Cardiac muscle cell (in vitro differentiated cells and primary cell): ENCODE measurements at regions not wholly inside any gene's neighbourhood (a gene's known extent, or its start where the extent isn't known, plus 50 kb on each side); places are given as distances from the start of the nearest gene placed in this dataset.
"Not testable (repeated sequence)": the region's sequence is repeated elsewhere in the genome, so short reads cannot be mapped to it uniquely, and the experiment has no call there.

ENCODE experiments used
- DNase-seq, 2 donors: peaks; one replicate each; pipeline versions ENCODE4 v3.0.0 to v3.0.0-alpha.2; 2010 to 2017; ENCODE audit warnings: low read depth in 1 of 2, low spot score in 1 of 2
- H3K27ac ChIP-seq: fragments of 200-600 bp; sonication (generic); 2 replicates; pipeline ENCODE4 v1.5.1; 2016
- H3K27me3 ChIP-seq: fragments of 200-600 bp; sonication (generic); 2 replicates; pipeline ENCODE4 v1.6.0; 2016; ENCODE audit warnings: control low read depth
- H3K36me3 ChIP-seq: fragments of 200-600 bp; sonication (generic); 2 replicates; pipeline ENCODE4 v1.5.1; 2016; ENCODE audit warnings: control low read depth
- H3K4me1 ChIP-seq: fragments of 200-600 bp; sonication (generic); 2 replicates; pipeline ENCODE4 v1.8.1; 2017; ENCODE audit warnings: low read depth, mild to moderate bottlenecking, mixed run types
- H3K4me3 ChIP-seq: fragments of 200-600 bp; sonication (generic); 2 replicates; pipeline ENCODE4 v1.5.1; 2016; ENCODE audit warnings: mild to moderate bottlenecking
- H3K9me3 ChIP-seq: fragments of 200-600 bp; sonication (generic); 2 replicates; pipeline ENCODE4 v1.5.1; 2017; ENCODE audit warnings: low read depth, mild to moderate bottlenecking, control low read depth
- TF ChIP-seq, protein P1 (sequence below): IDR thresholded peaks from 2 replicates; pipeline ENCODE4 v1.5.1; 2012; ENCODE audit warnings: low read depth, mild to moderate bottlenecking, low read length

DNA sequence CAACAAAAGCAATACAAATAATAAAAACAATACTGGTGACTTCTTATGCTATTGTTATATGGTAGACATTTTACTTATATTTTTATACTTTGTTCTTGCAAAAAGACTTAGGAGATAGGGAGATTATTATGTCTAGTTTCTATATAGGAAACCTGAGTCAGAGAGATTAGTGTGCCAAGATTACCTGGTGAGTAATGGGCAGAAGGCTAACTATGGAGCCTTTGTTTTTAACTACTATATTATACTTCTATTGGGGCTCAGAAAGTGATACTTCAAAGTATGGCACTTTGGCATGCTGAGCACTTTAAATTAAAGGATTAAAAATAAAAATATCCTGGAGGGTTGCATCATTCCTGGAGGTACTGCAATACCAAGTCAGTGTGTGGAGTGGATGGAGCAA, 117.5 kb upstream of the CLINT1 start:
- Histone ChIP-seq H3K9me3 (no peaks in the 10 kb centered on the region), H3K36me3 (no peaks in the 10 kb centered on the region), H3K4me1 (no peaks in the 10 kb centered on the region), H3K27ac (no peak overlapping the region), H3K27me3 (no peaks in the 10 kb centered on the region), H3K4me3 (no peak overlapping the region)
- no peak for DNase-seq
- TF ChIP-seq, protein P1, sequence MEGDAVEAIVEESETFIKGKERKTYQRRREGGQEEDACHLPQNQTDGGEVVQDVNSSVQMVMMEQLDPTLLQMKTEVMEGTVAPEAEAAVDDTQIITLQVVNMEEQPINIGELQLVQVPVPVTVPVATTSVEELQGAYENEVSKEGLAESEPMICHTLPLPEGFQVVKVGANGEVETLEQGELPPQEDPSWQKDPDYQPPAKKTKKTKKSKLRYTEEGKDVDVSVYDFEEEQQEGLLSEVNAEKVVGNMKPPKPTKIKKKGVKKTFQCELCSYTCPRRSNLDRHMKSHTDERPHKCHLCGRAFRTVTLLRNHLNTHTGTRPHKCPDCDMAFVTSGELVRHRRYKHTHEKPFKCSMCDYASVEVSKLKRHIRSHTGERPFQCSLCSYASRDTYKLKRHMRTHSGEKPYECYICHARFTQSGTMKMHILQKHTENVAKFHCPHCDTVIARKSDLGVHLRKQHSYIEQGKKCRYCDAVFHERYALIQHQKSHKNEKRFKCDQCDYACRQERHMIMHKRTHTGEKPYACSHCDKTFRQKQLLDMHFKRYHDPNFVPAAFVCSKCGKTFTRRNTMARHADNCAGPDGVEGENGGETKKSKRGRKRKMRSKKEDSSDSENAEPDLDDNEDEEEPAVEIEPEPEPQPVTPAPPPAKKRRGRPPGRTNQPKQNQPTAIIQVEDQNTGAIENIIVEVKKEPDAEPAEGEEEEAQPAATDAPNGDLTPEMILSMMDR = no peak

DNA sequence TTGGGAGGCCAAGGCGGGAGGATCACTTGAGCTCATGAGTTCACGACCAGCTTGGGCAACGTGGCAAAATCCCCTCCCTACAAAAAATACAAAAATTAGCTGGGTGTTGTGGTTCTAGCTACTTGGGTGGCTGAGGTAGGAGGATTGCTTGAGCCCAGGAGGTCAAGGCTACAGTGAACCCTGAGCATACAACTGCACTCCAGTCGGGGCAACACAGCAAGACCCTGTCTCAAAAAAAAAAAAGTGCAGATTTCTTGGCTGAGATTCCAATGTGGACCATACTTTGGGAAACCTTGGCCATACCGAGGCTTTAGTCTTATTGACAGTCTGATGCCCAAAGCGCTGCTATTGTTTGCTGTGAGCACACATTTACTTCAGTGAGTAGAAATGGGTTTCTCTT, 113.6 kb upstream of the CLINT1 start:
- H3K36me3 ChIP-seq = no peaks in the 10 kb centered on the region
- no peaks in the 10 kb centered on the region for H3K27me3 ChIP-seq
- DNase-seq = no peak
- no peaks in the 10 kb centered on the region for H3K4me1 ChIP-seq
- no peaks in the 10 kb centered on the region for H3K9me3 ChIP-seq
- no peak overlapping the region for H3K27ac ChIP-seq
- H3K4me3 ChIP-seq = no peak overlapping the region
- TF ChIP-seq, protein P1 = no peak

DNA sequence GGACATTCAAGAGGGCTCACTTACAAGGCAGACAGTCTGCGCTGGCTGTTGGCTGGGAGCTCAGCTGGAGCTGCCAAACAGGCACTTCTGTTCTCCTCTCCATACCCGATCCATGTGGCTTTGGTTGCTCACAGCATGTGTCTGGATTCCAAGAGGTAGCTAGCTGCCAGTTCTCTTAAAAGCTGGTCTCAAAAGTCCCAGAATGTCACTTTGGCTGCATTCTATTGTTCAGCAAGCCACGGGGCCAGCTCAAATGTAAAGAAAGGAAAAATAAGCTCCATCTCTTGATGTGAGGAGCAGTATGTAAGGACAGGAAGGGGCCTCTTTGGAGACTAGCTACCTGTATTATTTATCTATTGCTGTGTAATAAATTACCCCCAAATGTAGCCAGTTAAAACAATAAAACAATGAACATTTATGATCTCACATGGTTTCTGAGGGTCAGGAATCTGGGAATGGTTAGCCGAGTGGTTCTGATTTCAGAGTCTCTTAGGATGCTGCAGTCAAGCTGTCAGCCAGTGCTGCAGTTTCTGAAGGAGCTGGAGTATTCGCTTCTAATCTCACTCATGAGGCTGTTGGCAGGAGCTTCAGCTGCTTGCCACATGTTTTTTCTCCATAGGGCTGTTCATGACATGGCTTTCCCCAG, 112.7 kb upstream of the CLINT1 start:
- no peaks in the 10 kb centered on the region for H3K9me3 ChIP-seq
- H3K27me3 ChIP-seq = no peaks in the 10 kb centered on the region
- TF ChIP-seq, protein P1 = no peak
- no peak overlapping the region for H3K27ac ChIP-seq
- no peaks in the 10 kb centered on the region for H3K36me3 ChIP-seq
- no peaks in the 10 kb centered on the region for H3K4me1 ChIP-seq
- DNase-seq = peak; percentile 25 to 45
- H3K4me3 ChIP-seq = no peak overlapping the region

DNA sequence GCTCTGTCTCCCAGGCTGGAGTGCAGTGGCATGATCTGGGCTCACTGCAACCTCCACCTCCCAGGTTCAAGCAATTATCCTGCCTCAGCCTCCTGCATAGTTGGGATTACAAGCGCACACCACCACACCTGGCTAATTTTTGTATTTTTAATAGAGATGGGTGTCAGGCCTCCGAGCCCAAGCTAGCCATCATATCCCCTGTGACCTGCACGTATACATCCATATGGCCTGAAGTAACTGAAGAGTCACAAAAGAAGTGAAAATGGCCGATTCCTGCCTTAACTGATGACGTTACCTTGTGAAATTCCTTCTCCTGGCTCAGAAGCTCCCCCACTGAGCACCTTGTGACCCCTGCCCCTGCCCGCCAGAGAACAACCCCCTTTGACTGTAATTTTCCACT, 109.6 kb upstream of the CLINT1 start:
- not testable (repeated sequence) for H3K4me3 ChIP-seq, H3K27ac ChIP-seq, H3K36me3 ChIP-seq, H3K4me1 ChIP-seq, DNase-seq, H3K27me3 ChIP-seq, H3K9me3 ChIP-seq

DNA sequence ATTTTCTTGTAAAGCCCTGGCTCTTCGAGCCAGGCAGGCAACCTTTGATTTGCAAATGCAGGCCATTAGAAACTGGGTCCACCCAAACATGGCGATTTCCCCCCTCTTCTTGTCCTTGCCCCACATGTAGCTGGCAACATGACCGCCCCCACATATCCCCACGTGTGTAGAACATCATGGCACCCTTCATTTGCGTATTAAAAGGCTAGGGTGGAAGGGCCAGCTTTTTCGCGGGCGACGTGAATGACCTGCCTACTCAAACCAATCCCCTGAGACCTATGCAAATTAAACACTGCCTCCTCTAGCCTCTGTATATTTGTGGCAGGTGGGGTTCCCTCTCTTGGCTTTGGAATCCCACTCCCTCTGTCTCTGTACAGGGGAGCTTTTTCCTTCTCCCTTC, 107.0 kb upstream of the CLINT1 start:
- TF ChIP-seq, protein P1 = no peak
- no peaks in the 10 kb centered on the region for H3K4me1 ChIP-seq
- H3K27me3 ChIP-seq = no peaks in the 10 kb centered on the region
- DNase-seq = no peak
- no peaks in the 10 kb centered on the region for H3K36me3 ChIP-seq
- no peak overlapping the region for H3K4me3 ChIP-seq
- H3K27ac ChIP-seq = no peak overlapping the region
- H3K9me3 ChIP-seq = no peaks in the 10 kb centered on the region

DNA sequence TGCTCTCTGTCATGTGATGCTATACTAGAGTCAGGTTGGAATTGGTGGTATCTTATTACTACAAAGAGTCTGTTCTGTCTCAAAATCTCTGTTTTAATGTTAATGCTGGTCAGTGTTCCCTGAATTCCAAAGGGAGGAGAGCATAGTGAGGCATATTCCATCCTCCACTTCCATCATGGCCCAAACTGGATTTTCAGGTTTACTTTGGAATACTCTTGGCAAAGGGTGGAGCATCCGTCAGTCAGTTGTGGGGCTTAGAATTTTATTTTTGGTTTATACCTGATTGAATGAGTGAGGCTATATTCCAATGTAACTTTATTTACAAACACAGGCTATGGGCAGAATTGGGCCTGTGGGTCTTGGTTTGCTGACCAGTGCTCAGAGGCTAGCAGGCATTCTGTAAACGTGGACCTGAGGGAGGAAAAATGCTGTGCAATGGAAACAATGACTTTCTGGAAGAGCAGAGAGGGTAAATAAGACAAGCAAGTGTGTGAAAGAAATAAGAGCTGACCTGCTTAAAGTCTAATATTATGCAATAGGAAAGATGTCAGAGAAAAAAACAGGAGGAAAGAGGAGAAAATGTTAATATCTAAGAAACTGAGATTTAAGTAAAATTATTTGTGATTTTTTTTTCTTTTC, 106.2 kb upstream of the CLINT1 start:
- no peaks in the 10 kb centered on the region for H3K9me3 ChIP-seq
- no peak overlapping the region for H3K4me3 ChIP-seq
- no peaks in the 10 kb centered on the region for H3K36me3 ChIP-seq
- no peaks in the 10 kb centered on the region for H3K27me3 ChIP-seq
- TF ChIP-seq, protein P1 = no peak
- DNase-seq = no peak
- no peaks in the 10 kb centered on the region for H3K4me1 ChIP-seq
- H3K27ac ChIP-seq = no peak overlapping the region
